ENCODE measurements at regions not wholly inside any gene's neighbourhood (a gene's known extent, or its start where the extent isn't known, plus 50 kb on each side); places are given as distances from the start of the nearest gene placed in this dataset.

- H3K14ac ChIP-seq (ENCODE audit: low read length): no peak overlapping the region
- no peak overlapping the region for H2AK5ac ChIP-seq (ENCODE audit: low read depth, low read length)
- no peak overlapping the region for H3K4ac ChIP-seq (ENCODE audit: low read length)
- H3K9me3 ChIP-seq (replicated peaks in 1 of 2; ENCODE audit: control insufficient read depth in 2 of 2, insufficient read depth in 1 of 2, low read depth in 1 of 2, low read length in 2 of 2): no peaks in the 10 kb centered on the region
- H3K27me3 ChIP-seq (ENCODE audit: control insufficient read depth in 3 of 3, insufficient read depth in 3 of 3, low read depth in 1 of 3, low read length in 3 of 3): no peaks in the 10 kb centered on the region
- H3K9ac ChIP-seq (ENCODE audit: low read depth, low read length, poor library complexity): no peak overlapping the region
- WGBS, 2 donors (ENCODE audit: extremely low coverage in 2 of 2, insufficient read length in 2 of 2, insufficient replicate concordance in 1 of 2): no CpG with 5 or more reads among the region's 8 CpGs
- H3K23ac ChIP-seq (ENCODE audit: low read depth, low read length, poor library complexity): no peak overlapping the region
- no peaks in the 10 kb centered on the region for H3K79me1 ChIP-seq (ENCODE audit: low read depth, low read length)
- no peak overlapping the region for H2BK15ac ChIP-seq (ENCODE audit: low read length)
- H4K8ac ChIP-seq (ENCODE audit: low read depth, low read length): no peak overlapping the region
- H2BK12ac ChIP-seq (ENCODE audit: low read length): no peak overlapping the region
- no peaks in the 10 kb centered on the region for H3K36me3 ChIP-seq (replicated peaks in 1 of 2; ENCODE audit: control insufficient read depth in 2 of 2, insufficient read depth in 2 of 2, low read length in 2 of 2)
- H2BK5ac ChIP-seq (ENCODE audit: low read length): no peak overlapping the region
- H3K4me2 ChIP-seq (ENCODE audit: insufficient read depth, low read length, poor library complexity, severe bottlenecking): no peak overlapping the region
- H3K4me3 ChIP-seq (ENCODE audit: low read length in 2 of 2): no peak overlapping the region
- no peak overlapping the region for H3K18ac ChIP-seq (ENCODE audit: low read length)
- DNase-seq (ENCODE audit: low spot score): no peak
- H2BK120ac ChIP-seq (ENCODE audit: low read depth, low read length): no peak overlapping the region
- H2AFZ ChIP-seq (ENCODE audit: low read length): no peak overlapping the region
- no peaks in the 10 kb centered on the region for H3K4me1 ChIP-seq (ENCODE audit: control insufficient read depth in 2 of 2, insufficient read depth in 1 of 2, low read depth in 1 of 2, low read length in 2 of 2)
- H3K27ac ChIP-seq (replicated peaks; ENCODE audit: low read length): no peak overlapping the region
- no peak overlapping the region for H4K91ac ChIP-seq (ENCODE audit: low read depth, low read length, poor library complexity)
Observed at GRCh38 chr14:99058542-99058941, 213.5 kb downstream of the BCL11B start.

DNA sequence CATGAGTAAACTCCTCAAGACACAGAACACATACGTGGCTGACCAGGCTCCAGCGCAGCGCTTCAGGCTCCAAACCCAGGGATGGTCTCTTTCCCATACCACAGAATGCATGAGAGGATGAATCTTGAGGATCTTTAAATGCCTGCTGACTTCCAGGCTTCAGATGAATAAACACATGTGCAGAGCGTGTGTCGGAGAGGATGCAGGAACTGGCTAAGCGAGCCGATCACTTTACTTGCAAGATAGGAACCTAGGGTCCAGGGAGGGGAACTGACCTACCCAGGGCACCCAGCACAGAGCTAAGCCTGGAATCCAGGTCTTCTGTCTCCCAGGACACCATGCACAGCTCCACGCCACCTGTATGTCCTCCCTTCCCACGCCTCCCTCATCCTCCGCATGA is 209.8 kb downstream of the BCL11B start:
- H2BK120ac ChIP-seq (ENCODE audit: low read depth, low read length): no peak overlapping the region
- H2AK5ac ChIP-seq (ENCODE audit: low read depth, low read length): peak overlapping the region; percentile 40
- WGBS, 2 donors (ENCODE audit: extremely low coverage in 2 of 2, insufficient read length in 2 of 2, insufficient replicate concordance in 1 of 2): no CpG with 5 or more reads among the region's 10 CpGs
- no peaks in the 10 kb centered on the region for H3K79me1 ChIP-seq (ENCODE audit: low read depth, low read length)
- H3K27ac ChIP-seq (replicated peaks; ENCODE audit: low read length): no peak overlapping the region
- no peak overlapping the region for H3K4me2 ChIP-seq (ENCODE audit: insufficient read depth, low read length, poor library complexity, severe bottlenecking)
- H3K4me3 ChIP-seq (ENCODE audit: low read length in 2 of 2): no peak overlapping the region
- no peak overlapping the region for H4K8ac ChIP-seq (ENCODE audit: low read depth, low read length)
- H3K4me1 ChIP-seq (ENCODE audit: control insufficient read depth in 2 of 2, insufficient read depth in 1 of 2, low read depth in 1 of 2, low read length in 2 of 2): peaks cover 0 to 2% of the 10 kb centered on the region in 2 donors
- no peaks in the 10 kb centered on the region for H3K9me3 ChIP-seq (replicated peaks in 1 of 2; ENCODE audit: control insufficient read depth in 2 of 2, insufficient read depth in 1 of 2, low read depth in 1 of 2, low read length in 2 of 2)
- no peaks in the 10 kb centered on the region for H3K27me3 ChIP-seq (ENCODE audit: control insufficient read depth in 3 of 3, insufficient read depth in 3 of 3, low read depth in 1 of 3, low read length in 3 of 3)
- H2BK15ac ChIP-seq (ENCODE audit: low read length): no peak overlapping the region
- no peak overlapping the region for H2BK12ac ChIP-seq (ENCODE audit: low read length)
- no peak overlapping the region for H2BK5ac ChIP-seq (ENCODE audit: low read length)
- DNase-seq (ENCODE audit: low spot score): no peak
- no peak overlapping the region for H3K14ac ChIP-seq (ENCODE audit: low read length)
- H3K18ac ChIP-seq (ENCODE audit: low read length): no peak overlapping the region
- no peak overlapping the region for H3K4ac ChIP-seq (ENCODE audit: low read length)
- H3K23ac ChIP-seq (ENCODE audit: low read depth, low read length, poor library complexity): no peak overlapping the region
- H4K91ac ChIP-seq (ENCODE audit: low read depth, low read length, poor library complexity): no peak overlapping the region
- no peak overlapping the region for H2AFZ ChIP-seq (ENCODE audit: low read length)
- H3K36me3 ChIP-seq (replicated peaks in 1 of 2; ENCODE audit: control insufficient read depth in 2 of 2, insufficient read depth in 2 of 2, low read length in 2 of 2): no peaks in the 10 kb centered on the region
- no peak overlapping the region for H3K9ac ChIP-seq (ENCODE audit: low read depth, low read length, poor library complexity)

DNA sequence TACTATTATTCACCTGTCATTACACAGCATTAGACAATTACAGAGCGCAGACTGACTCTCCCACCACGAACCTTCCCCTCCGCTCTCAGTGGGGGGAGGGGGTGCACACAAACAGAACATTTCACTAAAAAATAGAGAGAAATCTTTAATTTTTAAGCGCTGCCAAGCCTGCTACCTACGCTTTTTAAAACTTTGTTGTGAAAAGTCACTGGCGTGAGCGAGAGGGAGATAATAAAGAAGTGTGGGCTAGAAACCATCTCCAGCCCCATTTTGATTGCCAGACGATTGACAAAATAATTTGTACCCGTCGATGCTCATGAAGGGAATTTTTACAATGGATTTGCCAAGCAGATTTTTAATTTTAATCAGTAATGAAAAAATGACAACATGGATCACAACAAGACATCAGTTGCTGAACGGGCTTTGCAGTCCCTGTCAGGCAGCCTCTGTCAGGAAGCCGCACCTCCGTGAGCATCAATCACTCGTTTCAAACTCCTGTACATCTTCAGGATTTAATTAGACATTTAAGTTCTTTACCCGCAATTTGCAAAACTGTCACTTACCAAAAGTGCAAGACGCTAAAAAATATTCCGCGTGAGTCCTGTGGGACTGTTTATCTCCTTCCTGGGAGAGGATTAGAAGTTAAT is 209.1 kb downstream of the BCL11B start:
- no peak overlapping the region for H4K91ac ChIP-seq (ENCODE audit: low read depth, low read length, poor library complexity)
- H2BK15ac ChIP-seq (ENCODE audit: low read length): no peak overlapping the region
- H3K4me1 ChIP-seq (ENCODE audit: control insufficient read depth in 2 of 2, insufficient read depth in 1 of 2, low read depth in 1 of 2, low read length in 2 of 2): peaks cover 0 to 2% of the 10 kb centered on the region in 2 donors
- H3K18ac ChIP-seq (ENCODE audit: low read length): no peak overlapping the region
- H3K4me2 ChIP-seq (ENCODE audit: insufficient read depth, low read length, poor library complexity, severe bottlenecking): no peak overlapping the region
- no peaks in the 10 kb centered on the region for H3K27me3 ChIP-seq (ENCODE audit: control insufficient read depth in 3 of 3, insufficient read depth in 3 of 3, low read depth in 1 of 3, low read length in 3 of 3)
- H2BK12ac ChIP-seq (ENCODE audit: low read length): no peak overlapping the region
- H2AK5ac ChIP-seq (ENCODE audit: low read depth, low read length): no peak overlapping the region
- H3K14ac ChIP-seq (ENCODE audit: low read length): no peak overlapping the region
- H3K79me1 ChIP-seq (ENCODE audit: low read depth, low read length): no peaks in the 10 kb centered on the region
- no peak for DNase-seq (ENCODE audit: low spot score)
- no peak overlapping the region for H3K9ac ChIP-seq (ENCODE audit: low read depth, low read length, poor library complexity)
- H3K27ac ChIP-seq (replicated peaks; ENCODE audit: low read length): no peak overlapping the region
- H3K36me3 ChIP-seq (replicated peaks in 1 of 2; ENCODE audit: control insufficient read depth in 2 of 2, insufficient read depth in 2 of 2, low read length in 2 of 2): no peaks in the 10 kb centered on the region
- H3K4me3 ChIP-seq (ENCODE audit: low read length in 2 of 2): no peak overlapping the region
- H2BK5ac ChIP-seq (ENCODE audit: low read length): no peak overlapping the region
- H3K4ac ChIP-seq (ENCODE audit: low read length): no peak overlapping the region
- no peak overlapping the region for H4K8ac ChIP-seq (ENCODE audit: low read depth, low read length)
- no peak overlapping the region for H2AFZ ChIP-seq (ENCODE audit: low read length)
- H3K9me3 ChIP-seq (replicated peaks in 1 of 2; ENCODE audit: control insufficient read depth in 2 of 2, insufficient read depth in 1 of 2, low read depth in 1 of 2, low read length in 2 of 2): no peaks in the 10 kb centered on the region
- no peak overlapping the region for H2BK120ac ChIP-seq (ENCODE audit: low read depth, low read length)
- no CpG with 5 or more reads among the region's 18 CpGs for WGBS, 2 donors (ENCODE audit: extremely low coverage in 2 of 2, insufficient read length in 2 of 2, insufficient replicate concordance in 1 of 2)
- no peak overlapping the region for H3K23ac ChIP-seq (ENCODE audit: low read depth, low read length, poor library complexity)

DNA sequence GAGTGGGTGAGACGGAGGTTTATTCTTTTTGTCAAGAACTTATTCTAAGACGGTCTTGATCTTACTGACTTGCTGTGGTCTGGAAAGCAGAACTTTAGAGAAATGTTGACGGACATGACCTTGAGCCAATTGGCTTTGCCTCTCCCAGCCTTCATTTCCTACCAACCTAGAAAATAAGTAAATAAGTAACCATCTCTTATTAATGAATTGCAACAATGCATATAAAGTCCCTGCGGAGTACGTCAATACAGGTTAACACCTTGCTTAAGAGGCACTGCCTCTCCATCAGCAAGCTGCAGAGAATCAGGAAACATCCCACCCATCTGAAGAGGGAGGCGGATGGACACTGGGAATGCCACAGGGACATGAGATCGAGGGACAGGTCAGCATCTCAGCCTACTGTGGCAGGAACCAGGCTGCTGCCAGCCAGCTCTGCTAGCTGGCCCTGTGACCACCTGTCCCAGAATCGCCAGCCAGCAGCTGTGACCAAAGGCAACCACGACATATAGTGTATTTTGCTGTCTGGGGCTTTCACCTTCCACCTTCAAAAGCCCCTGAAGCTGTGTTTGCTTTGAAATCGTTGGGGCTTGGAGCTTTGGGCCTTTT is 208.3 kb downstream of the BCL11B start:
- Histone ChIP-seq H4K8ac (ENCODE audit: low read depth, low read length) (no peak overlapping the region), H2AK5ac (ENCODE audit: low read depth, low read length) (no peak overlapping the region), H3K18ac (ENCODE audit: low read length) (peak overlapping the region; percentile 7), H3K4me3 (ENCODE audit: low read length in 2 of 2) (no peak overlapping the region), H2BK5ac (ENCODE audit: low read length) (no peak overlapping the region), H2BK15ac (ENCODE audit: low read length) (peak overlapping the region; percentile 35), H3K9me3 (replicated peaks in 1 of 2; ENCODE audit: control insufficient read depth in 2 of 2, insufficient read depth in 1 of 2, low read depth in 1 of 2, low read length in 2 of 2) (no peaks in the 10 kb centered on the region), H3K27ac (replicated peaks; ENCODE audit: low read length) (no peak overlapping the region), H3K36me3 (replicated peaks in 1 of 2; ENCODE audit: control insufficient read depth in 2 of 2, insufficient read depth in 2 of 2, low read length in 2 of 2) (no peaks in the 10 kb centered on the region), H2BK12ac (ENCODE audit: low read length) (no peak overlapping the region), H3K27me3 (ENCODE audit: control insufficient read depth in 3 of 3, insufficient read depth in 3 of 3, low read depth in 1 of 3, low read length in 3 of 3) (no peaks in the 10 kb centered on the region), H4K91ac (ENCODE audit: low read depth, low read length, poor library complexity) (no peak overlapping the region), H3K79me1 (ENCODE audit: low read depth, low read length) (no peaks in the 10 kb centered on the region), H2BK120ac (ENCODE audit: low read depth, low read length) (no peak overlapping the region), H3K4me1 (ENCODE audit: control insufficient read depth in 2 of 2, insufficient read depth in 1 of 2, low read depth in 1 of 2, low read length in 2 of 2) (peaks cover 0 to 2% of the 10 kb centered on the region in 2 donors), H3K23ac (ENCODE audit: low read depth, low read length, poor library complexity) (no peak overlapping the region), H3K9ac (ENCODE audit: low read depth, low read length, poor library complexity) (no peak overlapping the region), H3K4ac (ENCODE audit: low read length) (no peak overlapping the region), H2AFZ (ENCODE audit: low read length) (no peak overlapping the region), H3K4me2 (ENCODE audit: insufficient read depth, low read length, poor library complexity, severe bottlenecking) (no peak overlapping the region), H3K14ac (ENCODE audit: low read length) (no peak overlapping the region)
- DNase-seq (ENCODE audit: low spot score): no peak
- no CpG with 5 or more reads among the region's 10 CpGs for WGBS, 2 donors (ENCODE audit: extremely low coverage in 2 of 2, insufficient read length in 2 of 2, insufficient replicate concordance in 1 of 2)
